Stromal cell of bone marrow (primary cell): ENCODE measurements at regions not wholly inside any gene's neighbourhood (a gene's known extent, or its start where the extent isn't known, plus 50 kb on each side); places are given as distances from the start of the nearest gene placed in this dataset.
"Not testable (repeated sequence)": the region's sequence is repeated elsewhere in the genome, so short reads cannot be mapped to it uniquely, and the experiment has no call there.

Source experiments
- DNase-seq: peaks from one replicate; pipeline ENCODE4 v3.0.0-alpha.2; 2012; ENCODE audit warnings: low read depth

DNA sequence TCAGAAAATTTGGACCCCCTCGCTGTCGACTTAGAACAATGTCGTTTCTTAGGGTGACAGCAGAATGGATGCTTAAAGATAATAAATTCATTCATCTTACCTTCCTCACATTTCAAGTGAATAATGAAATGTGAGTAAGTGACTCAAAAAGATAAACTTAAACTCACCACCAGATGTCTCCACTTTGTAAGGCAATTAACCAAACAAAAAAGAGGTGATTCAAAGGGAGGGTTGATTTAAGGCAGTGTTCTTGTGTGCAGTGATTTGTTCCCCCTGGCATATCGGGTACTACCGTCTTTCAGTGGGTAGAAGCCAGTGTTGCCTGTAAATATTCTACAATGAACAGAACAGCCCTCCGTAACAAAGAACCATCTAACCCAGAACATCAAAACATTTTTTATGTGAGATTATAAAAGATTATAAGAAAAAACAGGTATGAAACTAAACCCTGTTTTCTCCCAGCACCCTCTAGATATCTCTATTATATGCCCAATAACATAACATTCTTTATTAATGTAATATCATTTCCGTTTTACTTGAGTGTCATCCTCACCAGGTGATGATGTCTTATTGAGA is 589.7 kb downstream of the CBLN4 start:
- DNase-seq: peak; percentile 17

DNA sequence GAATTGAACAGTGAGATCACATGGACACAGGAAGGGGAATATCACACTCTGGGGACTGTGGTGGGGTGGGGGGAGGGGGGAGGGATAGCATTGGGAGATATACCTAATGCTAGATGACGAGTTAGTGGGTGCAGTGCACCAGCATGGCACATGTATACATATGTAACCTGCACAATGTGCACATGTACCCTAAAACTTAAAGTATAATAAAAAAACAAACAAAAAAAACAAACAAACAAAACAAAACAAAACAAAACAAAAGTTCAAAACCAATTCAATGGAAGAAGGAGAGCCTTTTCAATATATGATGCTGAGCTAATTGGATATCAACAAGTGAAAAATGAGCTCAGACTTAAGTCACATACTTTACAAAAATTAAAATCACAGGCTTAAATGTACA is 592.8 kb downstream of the CBLN4 start:
- DNase-seq: not testable (repeated sequence)

DNA sequence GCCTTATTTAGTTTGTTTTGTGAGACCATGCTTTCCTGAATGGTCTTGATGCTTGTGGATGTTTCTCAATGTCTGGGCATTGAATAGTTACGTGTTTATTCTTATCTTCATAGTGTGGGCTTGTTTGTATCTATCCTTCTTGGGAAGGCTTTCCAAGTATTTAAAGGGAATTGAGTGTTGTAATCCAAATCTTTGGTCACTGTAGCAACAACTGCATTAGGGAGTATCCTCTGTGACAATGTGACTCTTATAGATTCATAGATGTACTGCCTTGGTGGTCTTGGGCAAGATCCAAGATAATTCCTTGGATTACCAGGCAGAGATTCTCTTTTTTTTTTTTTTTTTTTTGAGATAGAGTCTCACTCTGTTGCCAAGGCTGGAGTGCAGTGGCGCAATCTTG is 598.4 kb downstream of the CBLN4 start:
- no peak for DNase-seq

DNA sequence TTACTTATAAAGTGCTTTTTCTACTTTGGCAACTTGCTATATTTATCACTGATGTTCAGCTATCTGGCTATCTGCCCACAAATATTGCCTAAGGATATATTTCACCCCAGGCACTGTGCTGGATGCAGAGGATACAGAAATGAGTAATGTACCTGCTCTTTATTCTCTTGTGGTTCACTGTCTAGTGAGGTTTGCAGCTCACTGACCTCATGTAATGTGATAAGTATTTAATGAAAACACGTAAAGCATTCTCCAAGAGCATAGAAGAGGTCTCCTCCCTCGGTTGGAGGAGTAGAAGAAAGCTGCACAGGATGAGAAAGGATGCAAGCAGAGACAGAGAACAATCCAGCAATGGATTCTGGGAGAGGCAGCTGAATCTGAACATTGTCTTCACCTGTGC is 610.7 kb downstream of the CBLN4 start:
- no peak for DNase-seq

DNA sequence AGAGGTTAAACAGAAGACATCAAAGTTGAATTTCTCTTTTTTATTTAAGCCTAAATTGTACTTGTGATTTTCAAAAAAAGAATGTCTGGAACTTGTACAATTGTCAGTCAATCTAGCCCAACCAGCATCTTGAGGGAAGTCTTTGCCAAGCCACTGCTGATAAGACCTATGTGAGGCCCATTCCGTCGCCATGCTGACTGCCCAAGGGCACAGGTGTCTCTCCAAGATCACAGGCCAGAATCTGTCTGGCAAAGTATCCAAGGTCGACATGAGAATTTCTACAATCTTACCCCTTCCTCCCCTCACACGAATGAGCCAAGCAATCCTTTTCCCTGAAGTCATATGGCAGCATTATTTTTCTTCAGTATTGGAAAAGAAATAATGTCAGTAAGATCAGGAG is 614.5 kb downstream of the CBLN4 start:
- no peak for DNase-seq

DNA sequence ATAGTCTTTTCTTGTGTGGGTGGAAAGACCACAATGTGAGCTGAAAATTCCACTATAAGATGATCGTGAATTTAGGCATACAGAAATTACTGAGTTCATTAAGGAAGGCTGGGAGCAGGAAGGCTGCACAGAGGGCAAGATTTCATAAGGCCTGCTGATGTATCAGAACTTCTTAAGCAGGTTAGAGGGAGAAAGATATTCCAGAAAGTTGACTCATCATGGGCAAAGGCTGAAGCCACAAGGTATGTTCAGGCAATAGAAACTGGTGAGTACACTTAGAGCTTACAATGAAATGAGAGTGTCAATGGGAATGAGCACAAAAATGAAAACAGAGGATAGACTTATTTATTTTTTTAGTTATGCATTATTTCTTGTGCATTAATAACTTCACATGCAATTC is 618.6 kb downstream of the CBLN4 start:
- no peak for DNase-seq

DNA sequence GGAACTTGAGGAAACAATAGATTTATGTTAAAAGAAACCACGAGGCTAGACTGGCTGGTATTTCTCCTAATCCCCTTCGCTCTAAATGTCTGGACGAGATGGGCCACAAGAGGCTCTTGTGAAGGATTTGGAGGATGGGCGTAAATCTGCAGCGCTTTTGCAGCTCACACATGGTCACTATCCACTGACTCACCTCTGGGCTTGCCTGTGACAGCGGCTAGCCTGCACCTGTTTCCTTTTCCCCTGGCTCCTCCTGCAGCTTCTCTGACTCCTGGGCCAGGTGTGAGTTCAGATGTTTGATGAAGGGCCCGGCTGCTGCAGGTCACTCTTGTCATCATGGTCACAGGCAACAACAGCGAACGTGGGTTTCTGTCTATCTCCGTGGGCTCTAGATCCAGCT is 629.4 kb downstream of the CBLN4 start:
- no peak for DNase-seq

DNA sequence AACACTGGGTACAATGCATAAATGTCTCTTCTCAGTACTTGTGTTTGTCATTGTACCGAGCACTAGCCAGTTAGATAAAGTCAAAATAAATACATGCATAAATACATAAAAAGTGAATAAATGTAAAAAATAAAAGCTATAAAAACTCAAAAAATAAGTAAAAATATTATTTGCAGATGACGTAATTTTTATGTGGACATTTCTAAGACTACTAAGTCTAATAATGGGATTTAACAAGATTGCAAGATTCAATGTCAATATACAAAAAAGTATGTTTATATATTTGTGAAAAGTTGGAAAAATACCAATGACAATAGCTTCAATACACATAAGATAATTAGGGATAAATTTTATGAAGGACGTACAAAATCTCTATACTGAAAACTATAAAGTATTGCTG is 639.6 kb downstream of the CBLN4 start:
- no peak for DNase-seq

DNA sequence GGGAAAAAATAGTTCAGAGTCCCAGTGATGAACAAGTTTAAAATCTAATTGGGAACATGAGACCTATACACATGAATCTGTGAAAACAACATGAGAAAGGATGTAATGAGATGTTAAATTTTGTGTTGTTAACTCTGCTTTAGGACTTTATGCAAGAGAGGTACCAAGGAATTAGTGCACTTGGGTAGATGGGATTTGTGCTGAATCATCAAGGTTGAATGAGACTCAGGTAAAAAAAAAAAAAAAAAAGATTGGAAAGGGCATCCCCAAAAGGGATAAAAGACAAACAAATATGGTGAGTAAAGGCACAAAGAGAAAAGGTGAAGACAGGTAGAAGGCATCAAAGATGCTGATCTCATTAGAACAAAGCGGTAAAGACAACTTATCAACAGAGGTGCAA is 644.4 kb downstream of the CBLN4 start:
- no peak for DNase-seq

DNA sequence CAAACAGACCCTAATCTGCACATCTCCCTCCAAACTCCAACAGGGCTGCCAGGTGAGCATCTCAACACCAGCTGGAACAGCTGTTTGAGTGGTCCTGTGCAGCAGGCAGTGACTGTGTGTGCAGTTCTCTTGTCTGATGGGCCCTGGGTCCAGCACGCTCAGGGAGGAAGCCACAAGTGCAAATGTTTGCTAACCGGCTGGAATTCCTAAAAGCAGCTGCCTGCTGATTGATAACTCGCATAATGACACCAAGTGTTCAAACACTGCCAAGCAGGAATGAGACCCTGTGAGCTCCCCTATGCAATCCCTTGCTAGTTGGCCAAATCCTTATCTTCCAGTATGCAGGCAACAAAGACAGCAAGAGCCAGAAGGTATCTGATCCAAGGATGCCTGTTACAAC is 650.6 kb downstream of the CBLN4 start:
- DNase-seq: no peak

DNA sequence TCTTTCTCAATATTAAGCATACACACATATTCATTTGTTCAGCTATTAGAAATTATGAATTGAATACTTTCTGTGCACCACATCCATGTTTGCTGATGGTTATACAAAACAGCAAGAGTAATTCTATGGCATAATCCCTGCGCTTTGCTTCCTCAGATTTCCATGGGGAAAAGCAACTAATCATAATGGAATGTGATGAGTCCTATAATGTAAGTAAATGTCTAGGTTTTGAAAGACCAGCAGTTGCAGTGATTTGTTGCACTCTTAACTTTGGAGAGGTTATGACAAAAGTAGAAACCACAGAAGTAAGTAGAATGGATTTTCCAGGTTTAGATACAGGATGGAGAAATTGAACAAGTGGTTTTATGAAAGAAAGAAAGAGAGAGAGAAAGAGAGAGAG is 652.1 kb downstream of the CBLN4 start:
- peak; percentile 81 for DNase-seq

DNA sequence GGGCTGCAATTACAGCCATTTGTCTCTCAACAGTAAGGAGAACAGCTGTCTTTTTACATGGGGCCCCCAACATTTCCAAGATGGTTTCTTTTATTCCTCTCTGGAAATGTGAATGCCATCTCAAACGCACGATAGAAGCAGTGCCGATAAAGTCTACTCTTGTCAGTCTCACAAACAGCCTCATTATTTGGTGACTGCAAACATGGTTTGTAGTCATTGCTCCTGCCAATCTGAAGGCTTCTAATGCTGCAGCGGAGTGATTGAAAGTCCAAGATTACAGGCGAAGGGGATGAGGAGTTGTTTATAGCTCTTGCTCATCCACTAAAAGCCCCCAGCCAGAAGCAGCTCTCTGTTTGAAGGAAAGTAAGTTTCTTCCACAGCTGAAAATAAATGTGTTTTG is 657.1 kb downstream of the CBLN4 start:
- DNase-seq: no peak

DNA sequence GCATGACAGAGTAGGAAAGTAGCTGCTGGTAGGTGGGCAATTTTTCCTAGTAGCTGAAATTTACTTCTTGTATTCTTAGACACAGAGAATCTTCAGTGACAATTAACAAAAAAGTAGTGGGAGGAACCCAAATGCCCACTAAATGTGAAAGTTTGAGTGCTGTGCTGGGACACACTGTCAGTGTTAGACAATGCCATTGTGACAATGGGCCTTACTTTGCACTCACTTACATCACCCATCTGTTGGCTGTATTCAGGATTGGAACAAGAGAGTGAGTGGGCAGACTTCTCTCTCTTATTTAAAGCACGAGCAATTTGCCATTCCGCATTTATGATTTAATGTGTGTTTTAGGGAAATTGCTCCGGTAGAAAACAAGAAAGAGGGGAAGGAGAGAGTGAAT is 662.5 kb downstream of the CBLN4 start:
- DNase-seq: no peak

DNA sequence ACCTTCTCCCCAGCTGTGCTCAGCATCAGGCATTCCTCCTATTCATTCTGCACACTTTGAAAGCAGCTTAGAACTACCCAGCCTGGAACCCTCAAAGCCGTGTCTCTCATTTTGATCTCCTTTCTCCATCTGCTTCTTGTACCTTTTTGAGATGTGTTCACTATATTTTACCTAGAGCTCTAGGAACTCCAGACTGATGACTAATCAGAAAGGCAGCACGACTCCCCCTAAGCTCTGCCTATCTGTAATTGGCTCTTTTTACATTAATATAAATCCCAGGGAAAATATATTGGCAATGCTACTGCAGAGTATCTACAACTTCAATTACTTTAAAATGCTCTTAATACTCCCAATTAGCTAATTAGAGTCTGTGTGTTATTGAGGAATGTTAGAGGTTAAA is 671.5 kb downstream of the CBLN4 start:
- DNase-seq: no peak

DNA sequence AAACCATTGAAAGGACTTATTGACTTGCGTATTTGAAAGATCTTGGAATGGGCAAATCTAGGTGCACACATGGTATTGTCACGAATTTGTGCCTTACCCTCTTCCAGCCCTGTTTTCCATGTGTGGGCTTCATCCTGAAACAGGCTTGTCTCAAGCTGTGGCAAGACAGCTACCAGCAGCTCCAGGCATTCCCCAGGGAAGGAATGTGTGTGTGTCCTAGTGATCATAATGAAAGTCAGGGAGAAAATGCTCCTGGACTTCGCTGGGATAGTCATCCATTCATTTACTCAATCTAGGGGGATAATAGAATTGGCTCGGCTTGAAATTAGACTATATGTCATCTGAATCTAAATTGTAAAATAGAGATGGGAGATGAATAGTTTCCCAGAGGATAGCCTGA is 676.2 kb downstream of the CBLN4 start:
- no peak for DNase-seq

DNA sequence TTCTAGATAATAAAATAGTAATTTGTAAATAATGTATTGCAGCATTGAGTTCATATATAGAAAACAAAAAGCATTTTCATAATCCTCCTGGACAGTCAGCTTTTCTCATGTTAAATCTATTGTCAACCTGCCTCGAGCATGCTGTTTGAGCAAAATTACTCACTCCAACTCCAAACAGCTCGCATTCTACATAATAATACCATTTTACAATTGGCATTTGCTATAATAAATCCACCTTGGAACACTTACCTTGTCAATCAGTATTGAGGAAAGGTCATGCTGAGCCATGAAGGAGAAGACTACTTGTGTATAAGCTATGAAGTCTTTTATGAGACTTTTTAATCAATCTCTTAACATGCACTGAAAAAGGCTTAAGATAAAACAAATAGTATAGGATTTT is 682.6 kb downstream of the CBLN4 start:
- DNase-seq: no peak

DNA sequence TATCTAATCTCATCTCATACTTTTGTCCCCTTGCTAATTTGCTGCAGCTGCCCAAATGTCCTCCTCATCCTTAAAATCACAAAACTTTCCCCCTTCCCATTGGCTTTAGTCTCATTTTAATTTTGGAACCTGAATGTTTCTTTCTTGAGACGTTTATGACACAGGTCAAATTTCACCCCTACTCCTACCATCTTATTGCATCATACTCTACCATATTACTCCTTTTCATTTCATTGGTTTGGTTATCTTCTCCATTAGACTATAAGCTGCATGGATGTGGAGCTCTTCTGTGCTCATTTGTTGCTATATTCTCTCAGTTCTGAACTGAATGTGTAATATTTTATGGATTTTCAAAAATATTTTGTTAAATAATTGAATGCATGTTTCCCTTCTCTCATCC is 688.6 kb downstream of the CBLN4 start:
- DNase-seq: no peak

DNA sequence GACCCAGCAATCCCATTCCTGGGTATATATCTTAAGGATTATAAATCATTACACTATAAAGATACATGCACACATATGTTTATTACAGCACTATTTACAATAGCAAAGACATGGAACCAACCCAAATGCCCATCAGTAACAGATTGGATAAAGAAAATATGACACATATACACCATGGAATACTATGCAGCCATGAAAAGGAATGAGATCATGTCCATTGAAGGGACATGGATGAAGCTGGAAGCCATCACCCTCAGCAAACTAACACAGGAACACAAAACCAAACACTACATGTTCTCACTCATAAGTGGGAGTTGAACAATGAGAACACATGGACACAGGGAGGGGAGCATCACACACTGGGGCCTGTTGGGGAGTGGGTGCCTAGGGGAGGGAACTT is 694.5 kb downstream of the CBLN4 start:
- DNase-seq: not testable (repeated sequence)

DNA sequence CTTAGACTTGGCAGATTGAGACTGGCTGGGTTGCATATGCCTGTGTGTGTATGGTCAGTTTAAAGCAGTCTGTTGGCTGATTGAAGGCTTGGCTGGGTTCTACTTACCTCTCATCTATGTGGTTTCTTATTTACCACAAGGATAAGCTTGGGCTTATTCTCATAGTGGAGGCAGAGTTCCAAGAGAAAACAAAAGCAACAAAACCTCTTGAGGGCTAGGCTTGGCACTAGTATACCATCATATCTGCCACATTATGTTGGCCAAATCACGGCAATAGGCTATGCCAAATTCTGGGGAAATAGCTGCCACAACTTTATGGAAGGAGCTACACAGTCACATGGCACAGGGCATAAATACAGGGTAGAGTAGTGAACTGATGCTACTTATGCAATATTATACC is 714.1 kb downstream of the CBLN4 start:
- DNase-seq: no peak

DNA sequence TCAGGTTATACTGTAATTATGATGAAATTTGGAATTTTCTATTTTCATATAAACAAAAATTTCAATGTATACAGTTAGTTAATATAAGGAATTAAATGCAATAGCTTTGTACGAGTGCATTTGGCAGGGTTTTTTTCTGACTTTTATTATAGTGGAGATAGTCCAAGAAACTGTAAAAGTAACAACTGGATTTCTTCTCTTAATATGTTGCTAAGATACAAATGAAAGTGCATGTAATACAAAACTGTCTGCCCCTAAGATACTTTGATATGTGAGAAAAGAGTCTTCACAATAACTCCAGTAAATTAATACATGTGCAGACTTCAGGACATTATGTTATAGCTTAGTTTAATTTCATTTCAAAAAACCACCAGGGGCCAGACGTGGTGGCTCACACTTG is 721.4 kb downstream of the CBLN4 start:
- DNase-seq: no peak

DNA sequence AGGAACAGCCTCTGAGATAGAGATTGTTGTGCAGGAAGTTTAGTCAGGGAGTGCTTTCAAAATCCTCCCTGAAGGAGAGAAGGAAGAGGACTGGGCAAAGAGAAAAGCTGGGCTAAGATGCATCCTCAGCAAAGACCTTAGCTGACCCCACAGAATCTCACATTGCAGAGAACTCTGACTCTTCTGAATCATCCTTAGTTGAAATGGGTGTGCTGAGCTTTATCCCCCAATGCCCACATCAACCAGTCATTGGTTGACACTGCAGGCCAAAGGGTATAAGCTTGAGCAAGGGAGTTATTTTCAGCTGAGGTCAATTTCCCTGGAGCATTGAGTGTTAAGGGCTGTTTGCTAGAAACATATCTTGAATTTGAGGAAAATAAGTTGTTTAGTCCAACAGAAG is 732.2 kb downstream of the CBLN4 start:
- peak; percentile 87 for DNase-seq

DNA sequence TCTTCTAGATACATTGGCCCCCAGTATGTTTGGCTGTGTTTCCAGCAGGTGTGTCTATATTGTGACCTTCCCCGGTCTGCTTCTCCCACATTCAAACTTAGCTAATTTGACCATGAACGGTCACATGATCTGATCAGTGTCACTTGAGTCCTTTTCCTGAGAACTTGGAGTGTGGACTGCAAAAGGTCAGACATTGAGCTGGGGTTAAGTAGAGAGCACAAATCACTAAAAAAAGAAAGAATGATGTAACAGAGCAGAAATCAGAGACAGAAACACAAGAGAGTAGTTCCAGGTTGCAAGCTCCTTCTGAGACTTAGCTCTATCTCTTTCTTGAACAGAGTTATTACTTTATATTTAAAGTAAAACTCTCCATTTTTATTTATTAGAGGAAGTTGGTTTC is 733.9 kb downstream of the CBLN4 start:
- no peak for DNase-seq

DNA sequence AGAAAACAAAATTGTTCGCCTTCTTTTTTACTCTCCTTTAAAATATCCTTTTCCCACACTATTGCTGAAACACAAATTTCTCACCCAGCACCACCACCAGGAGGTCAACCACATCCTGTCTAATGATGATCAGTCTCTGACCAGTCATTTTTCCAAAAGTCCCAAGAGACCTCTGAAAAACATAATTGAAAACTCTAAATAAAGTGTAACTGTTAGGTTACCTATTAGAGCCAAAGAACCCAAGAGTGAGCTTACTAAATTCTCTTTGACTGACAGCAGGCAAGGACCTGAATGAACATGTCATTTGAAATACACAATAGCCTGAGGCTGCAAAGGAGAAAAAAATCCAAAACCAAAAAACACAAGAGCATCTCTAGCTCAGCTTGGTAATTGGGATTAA is 735.4 kb downstream of the CBLN4 start:
- DNase-seq: peak; percentile 58

DNA sequence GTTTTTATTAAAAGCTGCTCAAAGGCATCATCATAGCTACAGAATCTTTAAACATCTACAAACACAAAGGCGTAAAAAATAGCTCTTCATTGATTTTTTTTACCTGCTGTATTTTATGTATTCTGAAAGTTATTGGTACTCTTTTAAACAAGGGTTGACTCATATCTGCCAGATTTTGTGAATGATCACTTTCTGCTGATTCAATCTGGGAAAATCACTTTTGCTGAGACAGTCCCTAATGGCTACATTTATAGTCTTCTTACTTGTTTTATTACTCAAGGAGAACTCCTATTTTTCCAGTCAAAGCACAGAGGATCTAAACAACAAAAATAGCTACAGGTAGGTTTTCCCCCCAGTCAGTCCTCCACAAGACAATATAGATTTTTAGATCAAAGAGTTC is 739.0 kb downstream of the CBLN4 start:
- DNase-seq: no peak

DNA sequence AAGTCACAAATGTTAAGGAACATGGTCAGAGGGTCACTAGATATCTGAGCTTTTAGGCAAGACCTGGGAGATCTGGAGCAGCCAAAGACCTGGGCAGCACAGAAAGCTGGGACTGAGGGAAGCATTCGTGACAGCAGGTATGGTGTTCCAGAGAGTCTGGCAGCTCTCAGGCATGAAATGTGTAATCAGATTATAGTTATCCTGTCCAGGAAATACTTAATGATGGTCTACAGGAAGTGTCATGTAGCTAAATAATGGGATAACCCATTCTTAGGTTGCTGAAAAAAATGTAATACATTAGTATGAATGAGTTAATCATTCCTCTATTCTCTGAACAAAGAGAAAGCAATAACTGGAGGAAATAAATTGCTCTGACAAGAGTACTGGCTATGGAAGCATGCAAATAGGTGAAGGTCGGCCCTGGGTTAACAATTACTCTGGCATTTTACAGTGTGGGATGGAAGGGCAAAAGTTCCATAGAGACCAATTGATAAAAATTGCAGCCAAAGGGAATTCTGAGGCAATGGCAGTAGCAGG is 740.5 kb downstream of the CBLN4 start:
- no peak for DNase-seq
